ENCODE measurements at regions not wholly inside any gene's neighbourhood (a gene's known extent, or its start where the extent isn't known, plus 50 kb on each side); places are given as distances from the start of the nearest gene placed in this dataset.

- no peak for DNase-seq
- no peaks in the 10 kb centered on the region for H3K36me3 ChIP-seq (replicated peaks in 1 of 2; ENCODE audit: control insufficient read depth in 1 of 2, insufficient read depth in 2 of 2, low read length in 1 of 2)
- ChIA-PET POLR2A (no interaction called here), CTCF (no interaction called here)
- no peaks in the 10 kb centered on the region for H4K20me1 ChIP-seq (ENCODE audit: insufficient read depth)
- no peaks in the 10 kb centered on the region for H3K9me2 ChIP-seq
- H3K27me3 ChIP-seq (ENCODE audit: insufficient read depth): no peaks in the 10 kb centered on the region
- H3K27ac ChIP-seq (ENCODE audit: low read depth in 2 of 2, low read length in 1 of 2): no peak overlapping the region
- H3K9me3 ChIP-seq: 0 out of 2 replicates have a peak, but pooled peaks cover 4% of the 10 kb centered on the region
- H3K4me1 ChIP-seq (ENCODE audit: control insufficient read depth in 1 of 2, insufficient read depth in 2 of 2, low read depth in 1 of 2, low read length in 1 of 2): no peaks in the 10 kb centered on the region
- no peaks in the 10 kb centered on the region for H3K79me2 ChIP-seq (ENCODE audit: insufficient read depth)
- no peak overlapping the region for H3K9ac ChIP-seq
- no peak overlapping the region for H3K4me3 ChIP-seq (ENCODE audit: low read depth in 2 of 2, low read length in 1 of 2)
- TF ChIP-seq SIN3A (IDR thresholded peaks at IDR 0.05; ENCODE audit: borderline replicate concordance, low read depth, low read length): no peak
- no peak for TF ChIP-seq USF2 (IDR thresholded peaks at IDR 0.05; ENCODE audit: borderline replicate concordance, low read depth, low read length)
- TF ChIP-seq CHD2 (IDR thresholded peaks at IDR 0.05; ENCODE audit: low read length, partially characterized antibody): no peak
- TF ChIP-seq RXRA (IDR thresholded peaks at IDR 0.05; ENCODE audit: borderline replicate concordance, low read depth): no peak
- no peak for TF ChIP-seq CTCF (IDR thresholded peaks at IDR 0.05)
- TF ChIP-seq REST (IDR thresholded peaks at IDR 0.05; ENCODE audit: low read depth, low read length): no peak
- TF ChIP-seq RCOR1 (IDR thresholded peaks at IDR 0.05; ENCODE audit: low read length): no peak
- TF ChIP-seq TEAD4 (IDR thresholded peaks at IDR 0.05; ENCODE audit: borderline replicate concordance, insufficient read depth): no peak
- TF ChIP-seq FOSL2 (IDR thresholded peaks at IDR 0.05; ENCODE audit: borderline replicate concordance, low read depth): no peak
- no peak for TF ChIP-seq FOXJ3 (CRISPR knock-in tag; IDR thresholded peaks at IDR 0.05)
- no peak for TF ChIP-seq TAF1 (IDR thresholded peaks at IDR 0.05; ENCODE audit: borderline replicate concordance, low read depth, low read length)
- no peak for TF ChIP-seq POLR2AphosphoS5 (IDR thresholded peaks at IDR 0.05; ENCODE audit: low read depth, low read length)
- TF ChIP-seq GABPA (IDR thresholded peaks at IDR 0.05; ENCODE audit: low read depth): no peak
- no peak for TF ChIP-seq PBX3 (IDR thresholded peaks at IDR 0.05)
- no peaks in the 10 kb centered on the region for H3F3A ChIP-seq (replicated peaks; ENCODE audit: insufficient read depth)
- H3K4me2 ChIP-seq: no peak overlapping the region
- H2AFZ ChIP-seq (ENCODE audit: low read depth): no peak overlapping the region
Observed at GRCh38 chr4:149095001-149095400, 652.8 kb upstream of the NR3C2 start.

All from SK-N-SH (cell line).